HCT116 (cell line): ENCODE measurements at regions not wholly inside any gene's neighbourhood (a gene's known extent, or its start where the extent isn't known, plus 50 kb on each side); places are given as distances from the start of the nearest gene placed in this dataset.

ENCODE experiments used
- ATAC-seq: fragments of 200-7000 bp; cut with Tn5 transposase; 2 replicates; pipeline ENCODE4 v1.9.1; 2020; ENCODE audit warnings: mild to moderate bottlenecking, moderate library complexity
- BruUV-seq: library from RNA; stranded (reverse); fragments of 400-500 nt; replicated peaks from 2 replicates; lab custom pipeline; 2021; lab: Mats Ljungman, UMichigan
- CTCF ChIA-PET: fragments of 300-600 bp; sonication (Branson Sonifier 250); formaldehyde crosslinking; loops from one replicate; lab custom pipeline; 2021; ENCODE audit warnings: antibody characterized with exemption; lab: Charles Lee
- POLR2A ChIA-PET: fragments of 300-600, 350-600 bp; sonication (Branson Sonifier 250); formaldehyde crosslinking; loops from one replicate; lab custom pipeline; 2021; ENCODE audit warnings: antibody characterized with exemption; lab: Charles Lee
- RAD21 ChIA-PET, 2 experiments: fragments of 300-600 bp; sonication (Branson Sonifier 250); formaldehyde crosslinking; loops; one replicate each; lab custom pipeline; 2023; ENCODE audit warnings: low total read pairs in 2 of 2; ENCODE audit not compliant: uncharacterized antibody in 2 of 2, unreplicated experiment in 2 of 2, low non-redundant PET in 1 of 2; lab: Charles Lee
- DNase-seq: peaks from one replicate; pipeline ENCODE4 v3.0.0-alpha.2; 2010; ENCODE audit warnings: low read depth, low spot score
- H2AFZ ChIP-seq: fragments of 200-600 bp; shearing (Covaris generic), sonication (generic); 2 replicates; pipeline ENCODE4 v1.6.1; 2017; ENCODE audit warnings: low read depth, mixed run types, mixed read lengths, antibody characterized with exemption, low read length; ENCODE audit not compliant: poor library complexity, severe bottlenecking
- H3K27ac ChIP-seq: 2 replicates; pipeline ENCODE4 v1.5.1; 2012; ENCODE audit warnings: low read depth, low read length
- H3K27me3 ChIP-seq: fragments of 200-600 bp; sonication (generic); 2 replicates; pipeline ENCODE4 v1.6.1; 2016; ENCODE audit warnings: mixed run types, low read length, mixed read lengths; ENCODE audit not compliant: insufficient read depth
- H3K36me3 ChIP-seq, 2 experiments: fragments of 200-500 bp in 1 of 2; fragments of 200-600 bp in 1 of 2; sonication (Bioruptor generic) in 1 of 2; sonication (generic) in 1 of 2; 2 replicates each; pipeline versions ENCODE4 v1.5.1 to v1.6.1; 2014 to 2016; ENCODE audit warnings: low read length in 2 of 2, inconsistent platforms in 1 of 2, mixed read lengths in 1 of 2, mixed run types in 1 of 2; ENCODE audit not compliant: insufficient read depth in 2 of 2, control insufficient read depth in 1 of 2
- H3K4me1 ChIP-seq, 2 experiments: fragments of 200-600 bp in 1 of 2; sonication (generic) in 1 of 2; 2 replicates each; pipeline versions ENCODE4 v1.5.1 to v1.6.1; 2012 to 2017; ENCODE audit warnings: low read length in 2 of 2, inconsistent platforms in 1 of 2, mild to moderate bottlenecking in 1 of 2, mixed read lengths in 1 of 2, mixed run types in 1 of 2, moderate library complexity in 1 of 2; ENCODE audit not compliant: insufficient read depth in 2 of 2, control insufficient read depth in 1 of 2
- H3K4me2 ChIP-seq: fragments of 200-600 bp; sonication (generic); 2 replicates; pipeline ENCODE4 v1.6.1; 2017; ENCODE audit warnings: mixed run types, low read length, mixed read lengths
- H3K4me3 ChIP-seq, 2 experiments: fragments of 200-600 bp in 1 of 2; sonication (generic) in 1 of 2; replicated peaks in 1 of 2; 2 replicates each; pipeline ENCODE4 v1.5.1; 2011 to 2016; ENCODE audit warnings: low read length in 2 of 2, control low read depth in 1 of 2, low read depth in 1 of 2, mild to moderate bottlenecking in 1 of 2, mixed read lengths in 1 of 2, mixed run types in 1 of 2
- H3K79me2 ChIP-seq: fragments of 200-600 bp; sonication (generic); 2 replicates; pipeline ENCODE4 v1.6.1; 2017; ENCODE audit warnings: mild to moderate bottlenecking, mixed run types, low read length, moderate library complexity, mixed read lengths; ENCODE audit not compliant: insufficient read depth
- H3K9ac ChIP-seq: fragments of 200-600 bp; sonication (generic); 2 replicates; pipeline ENCODE4 v1.6.1; 2016; ENCODE audit warnings: low read length, mixed read lengths
- H3K9me2 ChIP-seq: fragments of 200-600 bp; sonication (generic), shearing (Covaris generic); 2 replicates; pipeline ENCODE4 v1.6.1; 2017; ENCODE audit warnings: mixed run types, mild to moderate bottlenecking, moderate library complexity; ENCODE audit not compliant: insufficient read depth
- H3K9me3 ChIP-seq, 2 experiments: fragments of 200-500 bp in 1 of 2; fragments of 200-600 bp in 1 of 2; sonication (Bioruptor generic) in 1 of 2; sonication (generic) in 1 of 2; 2 replicates each; pipeline ENCODE4 v1.6.1; 2014 to 2017; ENCODE audit warnings: low read length in 2 of 2, mixed read lengths in 2 of 2, inconsistent platforms in 1 of 2, low read depth in 1 of 2, mild to moderate bottlenecking in 1 of 2, mixed run types in 1 of 2, moderate library complexity in 1 of 2; ENCODE audit not compliant: control insufficient read depth in 1 of 2, insufficient read depth in 1 of 2
- H4K20me1 ChIP-seq: fragments of 200-600 bp; sonication (generic), shearing (Covaris generic); 2 replicates; pipeline ENCODE4 v1.6.1; 2017; ENCODE audit warnings: mixed run types, mild to moderate bottlenecking, moderate library complexity; ENCODE audit not compliant: insufficient read depth
- CTCF ChIP-seq, 3 experiments: fragments of 200-600 bp in 1 of 3; sonication (generic) in 1 of 3; IDR thresholded peaks in 2 of 3; conservative IDR thresholded peaks in 1 of 3; 2 replicates each; pipeline ENCODE4 v1.5.1; 2012 to 2017; ENCODE audit warnings: low read depth in 2 of 3, low read length in 2 of 3, antibody characterized with exemption in 1 of 3, borderline replicate concordance in 1 of 3, control low read depth in 1 of 3, mild to moderate bottlenecking in 1 of 3, mixed read lengths in 1 of 3, mixed run types in 1 of 3, moderate library complexity in 1 of 3; ENCODE audit not compliant: insufficient read depth in 1 of 3
- EZH2phosphoT487 ChIP-seq: fragments of 200-600 bp; IDR thresholded peaks from 2 replicates; pipeline ENCODE4 v1.6.1; 2018; ENCODE audit warnings: antibody characterized with exemption, borderline replicate concordance
- JUND ChIP-seq: IDR thresholded peaks from 2 replicates; pipeline ENCODE4 v1.6.1; 2012
- POLR2AphosphoS5 ChIP-seq: IDR thresholded peaks from 2 replicates; pipeline ENCODE4 v1.6.1; 2011; ENCODE audit warnings: mild to moderate bottlenecking, low read depth, low read length, moderate library complexity
- TCF7L2 ChIP-seq: IDR thresholded peaks from 2 replicates; pipeline ENCODE4 v1.7.0; 2011; ENCODE audit warnings: borderline replicate concordance, inconsistent platforms; ENCODE audit not compliant: insufficient read depth, insufficient read length; ENCODE audit errors: extremely low read depth
- intact Hi-C: fragments of 100-400 bp; cut with micrococcal nuclease; formaldehyde crosslinking; loops from 2 replicates; pipeline ENCODE4 v1.10.0; 2022
- TF ChIP-seq, protein P1 (sequence below): IDR thresholded peaks from 2 replicates; pipeline ENCODE4 v1.6.1; 2011; ENCODE audit warnings: mild to moderate bottlenecking, low read length, moderate library complexity; ENCODE audit not compliant: insufficient replicate concordance; ENCODE audit errors: extremely low read depth

DNA sequence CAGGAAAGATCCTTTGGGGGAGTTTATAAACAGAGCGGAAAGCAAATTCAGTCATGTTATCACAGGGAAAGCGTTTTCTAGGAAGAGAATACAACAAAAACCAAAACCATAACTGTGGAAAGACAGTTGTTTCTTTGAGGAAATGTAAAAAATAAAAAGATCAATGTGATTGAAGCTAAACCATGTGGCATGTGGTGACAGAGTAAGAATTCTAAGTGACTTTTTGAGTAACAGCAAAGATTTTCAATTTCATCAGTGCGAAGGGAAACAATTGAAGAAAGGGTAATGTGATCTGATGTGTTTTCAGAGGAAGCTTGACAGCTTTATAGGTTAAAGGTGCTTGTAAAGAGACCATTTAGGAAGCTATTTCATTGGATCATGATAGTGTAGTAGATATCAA, 575.9 kb upstream of the CHORDC1 start:
- no TSS peak for BruUV-seq
- Histone ChIP-seq H3K27ac (no peak overlapping the region), H3K4me2 (no peak overlapping the region), H3K9me3 (peaks cover 3 to 21% of the 10 kb centered on the region in 2 experiments; a peak in 2 of 4 replicates), H4K20me1 (no peaks in the 10 kb centered on the region), H3K4me1 (no peaks in the 10 kb centered on the region), H3K27me3 (no peaks in the 10 kb centered on the region), H3K36me3 (no peaks in the 10 kb centered on the region), H2AFZ (no peak overlapping the region), H3K4me3 (no peak overlapping the region), H3K9me2 (no peaks in the 10 kb centered on the region), H3K79me2 (no peaks in the 10 kb centered on the region), H3K9ac (no peak overlapping the region)
- ATAC-seq (no peak), DNase-seq (no peak)
- RAD21 ChIA-PET, result no interaction called here
- TF ChIP-seq, protein P1, sequence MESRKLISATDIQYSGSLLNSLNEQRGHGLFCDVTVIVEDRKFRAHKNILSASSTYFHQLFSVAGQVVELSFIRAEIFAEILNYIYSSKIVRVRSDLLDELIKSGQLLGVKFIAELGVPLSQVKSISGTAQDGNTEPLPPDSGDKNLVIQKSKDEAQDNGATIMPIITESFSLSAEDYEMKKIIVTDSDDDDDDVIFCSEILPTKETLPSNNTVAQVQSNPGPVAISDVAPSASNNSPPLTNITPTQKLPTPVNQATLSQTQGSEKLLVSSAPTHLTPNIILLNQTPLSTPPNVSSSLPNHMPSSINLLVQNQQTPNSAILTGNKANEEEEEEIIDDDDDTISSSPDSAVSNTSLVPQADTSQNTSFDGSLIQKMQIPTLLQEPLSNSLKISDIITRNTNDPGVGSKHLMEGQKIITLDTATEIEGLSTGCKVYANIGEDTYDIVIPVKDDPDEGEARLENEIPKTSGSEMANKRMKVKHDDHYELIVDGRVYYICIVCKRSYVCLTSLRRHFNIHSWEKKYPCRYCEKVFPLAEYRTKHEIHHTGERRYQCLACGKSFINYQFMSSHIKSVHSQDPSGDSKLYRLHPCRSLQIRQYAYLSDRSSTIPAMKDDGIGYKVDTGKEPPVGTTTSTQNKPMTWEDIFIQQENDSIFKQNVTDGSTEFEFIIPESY, result no peak
- TF ChIP-seq POLR2AphosphoS5 (no peak), JUND (no peak), CTCF (IDR thresholded peaks at IDR 0.05 in 2 of 3, conservative IDR thresholded peaks at IDR 0.05 in 1 of 3; ENCODE audit: borderline replicate concordance in 1 of 3, insufficient read depth in 1 of 3, low read depth in 2 of 3, low read length in 2 of 3) (no peak), TCF7L2 (no peak), EZH2phosphoT487 (no peak)
- intact Hi-C loops, result no loop called here
- CTCF ChIA-PET, result no interaction called here
- POLR2A ChIA-PET, result no interaction called here
